Hepatocyte (in vitro differentiated cells): ENCODE measurements at regions not wholly inside any gene's neighbourhood (a gene's known extent, or its start where the extent isn't known, plus 50 kb on each side); places are given as distances from the start of the nearest gene placed in this dataset.

Experiments used
- EZH2 ChIP-seq: fragments of 200-600 bp; sonication (generic); IDR thresholded peaks from 2 replicates; pipeline ENCODE4 v1.6.1; 2016; ENCODE audit warnings: antibody characterized with exemption, mild to moderate bottlenecking, borderline replicate concordance
- TF ChIP-seq, protein P1 (sequence below): fragments of 200-600 bp; sonication (generic); IDR thresholded peaks from 2 replicates; pipeline ENCODE4 v1.5.1; 2016; ENCODE audit warnings: antibody characterized with exemption, mild to moderate bottlenecking; ENCODE audit not compliant: poor library complexity

DNA sequence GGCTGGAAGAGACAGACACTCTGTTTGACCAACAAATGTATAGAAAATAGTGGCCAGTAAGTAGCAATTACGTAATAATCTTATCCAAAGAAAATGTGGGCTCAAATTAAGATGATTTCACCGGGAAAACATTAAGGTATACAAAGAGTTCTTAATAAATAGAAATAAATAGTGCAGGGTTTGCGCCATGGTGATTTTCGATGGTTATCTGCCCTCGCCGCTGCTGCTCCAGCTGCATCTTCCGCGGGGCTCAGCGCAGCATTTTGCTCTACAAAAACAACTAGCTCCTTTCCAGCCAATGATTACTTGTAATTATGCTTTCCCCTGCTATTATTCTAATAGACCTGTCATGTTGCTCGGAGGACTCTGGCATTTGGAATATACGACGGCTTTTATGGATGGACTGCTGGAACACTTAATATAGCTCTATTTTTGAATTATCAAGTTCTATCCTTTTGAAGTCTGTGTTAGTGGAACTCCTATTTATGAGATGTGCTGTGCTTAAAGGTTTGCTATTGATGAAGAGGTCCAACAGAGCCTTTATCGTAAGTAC lies 103.8 kb downstream of the BUB3 start:
- TF ChIP-seq, protein P1, sequence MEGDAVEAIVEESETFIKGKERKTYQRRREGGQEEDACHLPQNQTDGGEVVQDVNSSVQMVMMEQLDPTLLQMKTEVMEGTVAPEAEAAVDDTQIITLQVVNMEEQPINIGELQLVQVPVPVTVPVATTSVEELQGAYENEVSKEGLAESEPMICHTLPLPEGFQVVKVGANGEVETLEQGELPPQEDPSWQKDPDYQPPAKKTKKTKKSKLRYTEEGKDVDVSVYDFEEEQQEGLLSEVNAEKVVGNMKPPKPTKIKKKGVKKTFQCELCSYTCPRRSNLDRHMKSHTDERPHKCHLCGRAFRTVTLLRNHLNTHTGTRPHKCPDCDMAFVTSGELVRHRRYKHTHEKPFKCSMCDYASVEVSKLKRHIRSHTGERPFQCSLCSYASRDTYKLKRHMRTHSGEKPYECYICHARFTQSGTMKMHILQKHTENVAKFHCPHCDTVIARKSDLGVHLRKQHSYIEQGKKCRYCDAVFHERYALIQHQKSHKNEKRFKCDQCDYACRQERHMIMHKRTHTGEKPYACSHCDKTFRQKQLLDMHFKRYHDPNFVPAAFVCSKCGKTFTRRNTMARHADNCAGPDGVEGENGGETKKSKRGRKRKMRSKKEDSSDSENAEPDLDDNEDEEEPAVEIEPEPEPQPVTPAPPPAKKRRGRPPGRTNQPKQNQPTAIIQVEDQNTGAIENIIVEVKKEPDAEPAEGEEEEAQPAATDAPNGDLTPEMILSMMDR: no peak
- no peak for TF ChIP-seq EZH2
